CD14-positive monocyte (primary cell): ENCODE measurements at regions not wholly inside any gene's neighbourhood (a gene's known extent, or its start where the extent isn't known, plus 50 kb on each side); places are given as distances from the start of the nearest gene placed in this dataset.
A peak's percentile ranks its signal among the peaks of the same experiment; 100 is the strongest.

Experiments
- DNase-seq, 3 donors: peaks; one replicate each; pipeline ENCODE4 v3.0.0-alpha.2; 2011 to 2022
- H2AFZ ChIP-seq: 2 replicates; pipeline ENCODE4 v1.6.0; 2012; ENCODE audit warnings: mild to moderate bottlenecking, low read depth, low read length, inconsistent platforms; ENCODE audit not compliant: insufficient read depth, poor library complexity, severe bottlenecking
- H3K27ac ChIP-seq, 2 donors: 1 replicate in 1 of 2; 2 replicates in 1 of 2; pipeline ENCODE4 v1.5.1; 2012 to 2013; ENCODE audit warnings: low read length in 2 of 2, control low read depth in 1 of 2, inconsistent platforms in 1 of 2, low read depth in 1 of 2, mild to moderate bottlenecking in 1 of 2
- H3K27me3 ChIP-seq, 2 donors: one replicate each; pipeline versions ENCODE4 v1.6.0 to v1.6.1; 2011 to 2013; ENCODE audit warnings: low read length in 2 of 2; ENCODE audit not compliant: control insufficient read depth in 2 of 2, insufficient read depth in 2 of 2
- H3K36me3 ChIP-seq, 2 donors: replicated peaks in 1 of 2; 1 replicate in 1 of 2; 2 replicates in 1 of 2; pipeline versions ENCODE4 v1.5.1 to v1.6.1; 2012 to 2013; ENCODE audit warnings: low read length in 2 of 2, control low read depth in 1 of 2, inconsistent platforms in 1 of 2, mild to moderate bottlenecking in 1 of 2; ENCODE audit not compliant: insufficient read depth in 2 of 2, control insufficient read depth in 1 of 2
- H3K4me1 ChIP-seq, 2 donors: 1 replicate in 1 of 2; 2 replicates in 1 of 2; pipeline versions ENCODE4 v1.5.1 to v1.6.1; 2012 to 2013; ENCODE audit warnings: low read length in 2 of 2, control low read depth in 1 of 2, inconsistent platforms in 1 of 2, mild to moderate bottlenecking in 1 of 2, moderate library complexity in 1 of 2; ENCODE audit not compliant: insufficient read depth in 2 of 2, control insufficient read depth in 1 of 2
- H3K4me2 ChIP-seq: replicated peaks from 2 replicates; pipeline ENCODE3; 2012; ENCODE audit warnings: low read length, moderate library complexity, mild to moderate bottlenecking; ENCODE audit not compliant: poor library complexity, severe bottlenecking; ENCODE audit errors: extremely low read depth
- H3K4me3 ChIP-seq, 3 experiments: fragments of 200-600 bp in 1 of 3; sonication (generic) in 1 of 3; replicated peaks in 1 of 3; 1 replicate in 2 of 3; 2 replicates in 1 of 3; pipeline ENCODE4 v1.5.1; 2011 to 2013; ENCODE audit warnings: low read length in 3 of 3, mild to moderate bottlenecking in 3 of 3, control low read depth in 2 of 3, low read depth in 2 of 3, inconsistent platforms in 1 of 3, moderate library complexity in 1 of 3
- H3K79me2 ChIP-seq: 2 replicates; pipeline ENCODE4 v1.6.0; 2012; ENCODE audit warnings: mild to moderate bottlenecking, control low read depth, inconsistent platforms, low read length, moderate library complexity; ENCODE audit not compliant: insufficient read depth
- H3K9ac ChIP-seq: 2 replicates; pipeline ENCODE4 v1.6.0; 2017; ENCODE audit warnings: low read length, mild to moderate bottlenecking; ENCODE audit not compliant: insufficient read depth, poor library complexity, severe bottlenecking
- H3K9me3 ChIP-seq, 2 donors: replicated peaks in 1 of 2; 1 replicate in 1 of 2; 2 replicates in 1 of 2; pipeline versions ENCODE4 v1.5.1 to v1.6.1; 2012 to 2013; ENCODE audit warnings: low read length in 2 of 2, control low read depth in 1 of 2; ENCODE audit not compliant: control insufficient read depth in 1 of 2, insufficient read depth in 1 of 2
- H4K20me1 ChIP-seq: 2 replicates; pipeline ENCODE4 v1.6.0; 2012; ENCODE audit warnings: mild to moderate bottlenecking, low read length, control low read depth, moderate library complexity; ENCODE audit not compliant: insufficient read depth
- H3K27ac Mint-ChIP-seq, 7 donors: one replicate each; pipeline ENCODE4 v1.8.0; 2020; ENCODE audit warnings: mild to moderate bottlenecking in 7 of 7, mixed read lengths in 7 of 7, moderate library complexity in 6 of 7, inconsistent platforms in 2 of 7
- H3K27me3 Mint-ChIP-seq, 3 donors: one replicate each; pipeline ENCODE4 v1.8.0; 2021 to 2022; ENCODE audit warnings: low read depth in 3 of 3, mild to moderate bottlenecking in 3 of 3, mixed read lengths in 3 of 3, moderate library complexity in 3 of 3, inconsistent platforms in 1 of 3
- H3K36me3 Mint-ChIP-seq, 2 donors: one replicate each; pipeline ENCODE4 v1.8.0; 2020; ENCODE audit warnings: mixed read lengths in 2 of 2, inconsistent platforms in 1 of 2, mild to moderate bottlenecking in 1 of 2
- H3K4me1 Mint-ChIP-seq: one replicate; pipeline ENCODE4 v1.8.0; 2020; ENCODE audit warnings: mild to moderate bottlenecking, mixed read lengths
- H3K4me3 Mint-ChIP-seq, 2 donors: one replicate each; pipeline ENCODE4 v1.8.0; 2020; ENCODE audit warnings: mild to moderate bottlenecking in 2 of 2, mixed read lengths in 2 of 2, moderate library complexity in 1 of 2
- H3K9me3 Mint-ChIP-seq, 7 donors: one replicate each; pipeline ENCODE4 v1.8.0; 2020 to 2022; ENCODE audit warnings: mixed read lengths in 7 of 7, mild to moderate bottlenecking in 6 of 7, moderate library complexity in 6 of 7, inconsistent platforms in 2 of 7
- CTCF ChIP-seq: fragments of 200-600 bp; IDR thresholded peaks from one replicate; pipeline ENCODE4 v1.8.0; 2022; ENCODE audit warnings: antibody characterized with exemption, mild to moderate bottlenecking
- WGBS: methylation state at CpG from one replicate; pipeline ENCODE4 v1.1.5; 2013; ENCODE audit warnings: missing lambda C conversion rate; ENCODE audit not compliant: insufficient coverage; 5-methylcytosine and 5-hydroxymethylcytosine counted together
- intact Hi-C, 2 donors: fragments of 100-400 bp; cut with micrococcal nuclease; formaldehyde crosslinking; loops; one replicate each; pipeline versions ENCODE4 v1.15.0 to v1.15.1; 2023

DNA sequence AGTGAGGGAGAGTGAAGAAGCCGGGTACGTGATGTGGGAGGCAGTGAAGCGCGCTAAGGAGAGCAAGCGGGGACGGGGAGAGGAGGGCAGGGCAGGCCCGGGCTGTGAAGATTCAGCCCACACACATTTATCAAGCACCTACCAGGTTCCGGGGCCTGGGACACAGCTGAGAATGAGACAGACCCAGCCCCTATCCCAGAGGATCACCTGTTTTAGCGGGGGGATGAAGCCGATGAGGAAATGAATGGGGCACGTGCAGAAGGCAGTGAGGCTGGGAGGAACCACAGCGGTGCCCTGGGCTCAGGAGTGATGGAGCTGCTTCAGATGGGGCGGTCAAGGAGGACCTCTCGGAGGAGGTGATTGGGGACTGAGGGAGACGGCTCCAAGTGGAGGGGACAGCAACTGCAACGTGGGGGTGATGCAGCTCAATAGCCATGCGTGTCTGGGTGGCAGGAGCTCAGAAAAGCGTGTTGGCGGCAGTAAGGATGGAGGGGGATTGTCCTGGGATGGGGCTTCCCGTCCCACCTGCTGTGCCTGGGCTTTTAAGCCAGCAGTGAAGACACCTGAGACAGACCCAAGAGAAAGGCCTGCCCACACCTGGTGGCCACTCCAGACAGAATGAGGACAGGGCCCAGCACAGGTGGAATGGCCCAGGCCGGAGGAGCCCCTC is 77.5 kb upstream of the UNC5A start:
- H3K79me2 ChIP-seq = no peaks in the 10 kb centered on the region
- no peak for DNase-seq
- H4K20me1 ChIP-seq = no peaks in the 10 kb centered on the region
- no peaks in the 10 kb centered on the region for H3K36me3 ChIP-seq
- Mint-ChIP-seq H3K27me3 (peaks cover 19 to 37% (median 23%) of the 10 kb centered on the region in 3 donors), H3K27ac (no peak overlapping the region), H3K4me3 (peak overlapping the region in 1 of 2 donors; percentile 30), H3K4me1 (no peaks in the 10 kb centered on the region), H3K36me3 (no peaks in the 10 kb centered on the region), H3K9me3 (peaks cover 0 to 8% (median 6%) of the 10 kb centered on the region in 7 donors)
- peaks cover 0 to 9% of the 10 kb centered on the region in 2 donors for H3K27me3 ChIP-seq
- no peak overlapping the region for H3K27ac ChIP-seq
- no peaks in the 10 kb centered on the region for H3K4me1 ChIP-seq
- peaks cover 0 to 4% of the 10 kb centered on the region in 2 donors for H3K9me3 ChIP-seq
- no peak overlapping the region for H3K4me3 ChIP-seq
- 94% methylated on average over 10 of the region's 21 CpGs for WGBS
- intact Hi-C loops = no loop called here
- no peak overlapping the region for H3K9ac ChIP-seq
- TF ChIP-seq CTCF = no peak
- H3K4me2 ChIP-seq = no peak overlapping the region
- H2AFZ ChIP-seq = no peak overlapping the region

- no peak for TF ChIP-seq CTCF
- H3K27ac Mint-ChIP-seq = peak overlapping the region in 1 of 7 donors; percentile 43
- H3K36me3 ChIP-seq = no peaks in the 10 kb centered on the region
- H3K27me3 ChIP-seq = peaks cover 0 to 9% of the 10 kb centered on the region in 2 donors
- H3K4me1 Mint-ChIP-seq = no peaks in the 10 kb centered on the region
- 84% methylated on average over 31 of the region's 32 CpGs for WGBS
- no peaks in the 10 kb centered on the region for H3K36me3 Mint-ChIP-seq
- no peaks in the 10 kb centered on the region for H4K20me1 ChIP-seq
- no peaks in the 10 kb centered on the region for H3K79me2 ChIP-seq
- no peak overlapping the region for H3K27ac ChIP-seq
- intact Hi-C loops = no loop called here
- peaks cover 23 to 41% (median 25%) of the 10 kb centered on the region in 3 donors for H3K27me3 Mint-ChIP-seq
- no peak overlapping the region for H3K4me3 Mint-ChIP-seq
- no peaks in the 10 kb centered on the region for H3K4me1 ChIP-seq
- H3K9me3 ChIP-seq = peaks cover 0 to 4% of the 10 kb centered on the region in 2 donors
- H2AFZ ChIP-seq = no peak overlapping the region
- no peak overlapping the region for H3K4me2 ChIP-seq
- peaks cover 0 to 8% (median 6%) of the 10 kb centered on the region in 7 donors for H3K9me3 Mint-ChIP-seq
- H3K9ac ChIP-seq = no peak overlapping the region
- no peak for DNase-seq
- no peak overlapping the region for H3K4me3 ChIP-seq
Measured at GRCh38 chr5:176733406-176734262, 76.7 kb upstream of the UNC5A start.
